ENCODE measurements at regions not wholly inside any gene's neighbourhood (a gene's known extent, or its start where the extent isn't known, plus 50 kb on each side); places are given as distances from the start of the nearest gene placed in this dataset.

DNA sequence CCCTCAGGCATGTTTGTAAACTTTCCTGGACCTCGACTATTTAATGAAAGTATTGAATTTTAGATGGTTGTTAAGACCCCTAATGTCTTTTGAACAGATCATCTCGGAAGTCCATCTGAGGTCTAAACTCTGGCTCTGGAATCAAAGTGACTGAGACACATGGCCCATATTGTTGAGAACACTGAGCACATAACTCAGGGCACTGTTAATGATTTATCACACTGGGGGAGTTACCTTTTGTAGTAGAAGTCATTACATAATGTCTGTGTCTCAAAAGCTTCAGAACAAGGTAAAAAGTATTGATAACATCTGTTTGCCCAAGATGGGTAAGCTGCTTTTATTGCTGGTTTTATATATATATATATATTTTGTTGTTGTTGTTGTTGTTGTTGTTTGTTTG, 103.4 kb upstream of the HS3ST1 start:
- no peak overlapping the region for H3K27ac Mint-ChIP-seq
- H3K27me3 Mint-ChIP-seq (ENCODE audit: low read depth) = no peaks in the 10 kb centered on the region; the same call in 1 of the 2 replicates
- H3K9me3 Mint-ChIP-seq = peaks cover 51% of the 10 kb centered on the region
- H3K4me1 Mint-ChIP-seq = peaks cover 4% of the 10 kb centered on the region
- ATAC-seq = no peak
- DNase-seq (ENCODE audit: low spot score) = no peak
- H3K4me3 Mint-ChIP-seq = no peak overlapping the region
- TF ChIP-seq PREB (CRISPR knock-in tag; IDR thresholded peaks at IDR 0.05; ENCODE audit: borderline replicate concordance) (no peak), NR1H2 (CRISPR knock-in tag; IDR thresholded peaks at IDR 0.05) (no peak), JAZF1 (CRISPR knock-in tag; IDR thresholded peaks at IDR 0.05) (no peak)
- TF ChIP-seq, protein P1, sequence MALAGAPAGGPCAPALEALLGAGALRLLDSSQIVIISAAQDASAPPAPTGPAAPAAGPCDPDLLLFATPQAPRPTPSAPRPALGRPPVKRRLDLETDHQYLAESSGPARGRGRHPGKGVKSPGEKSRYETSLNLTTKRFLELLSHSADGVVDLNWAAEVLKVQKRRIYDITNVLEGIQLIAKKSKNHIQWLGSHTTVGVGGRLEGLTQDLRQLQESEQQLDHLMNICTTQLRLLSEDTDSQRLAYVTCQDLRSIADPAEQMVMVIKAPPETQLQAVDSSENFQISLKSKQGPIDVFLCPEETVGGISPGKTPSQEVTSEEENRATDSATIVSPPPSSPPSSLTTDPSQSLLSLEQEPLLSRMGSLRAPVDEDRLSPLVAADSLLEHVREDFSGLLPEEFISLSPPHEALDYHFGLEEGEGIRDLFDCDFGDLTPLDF (CRISPR knock-in tag; IDR thresholded peaks at IDR 0.05) = no peak
- POLR2A ChIA-PET = no interaction called here
- CTCF ChIA-PET = no interaction called here
- H3K36me3 Mint-ChIP-seq = peaks cover 40% of the 10 kb centered on the region

DNA sequence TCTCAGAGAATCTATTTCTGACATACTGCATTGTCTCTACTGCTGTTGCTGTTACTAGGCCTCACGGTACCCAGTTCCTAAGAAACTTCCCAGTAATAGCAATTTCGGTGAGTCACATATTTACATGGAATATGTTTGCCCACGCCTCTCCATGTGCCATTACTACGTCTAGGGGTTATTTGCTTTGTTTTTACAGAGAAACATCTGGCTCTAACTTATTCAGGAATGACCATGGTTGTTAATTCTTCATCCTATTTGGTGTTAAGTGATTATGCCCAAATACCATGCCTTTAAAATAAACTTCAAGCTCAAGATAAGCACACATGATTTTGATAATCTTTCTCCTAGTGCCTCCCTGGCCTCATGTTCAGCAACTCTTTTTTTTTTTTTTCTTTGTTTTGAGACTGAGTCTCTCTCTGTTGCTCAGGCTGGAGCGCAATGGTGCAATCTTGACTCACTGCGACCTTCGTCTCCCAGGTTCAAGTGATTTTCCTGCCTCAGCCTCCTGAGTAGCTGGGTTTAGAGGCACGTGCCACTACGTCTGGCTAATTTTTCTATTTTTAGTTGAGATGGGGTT, 101.0 kb upstream of the HS3ST1 start:
- ATAC-seq (no peak), DNase-seq (ENCODE audit: low spot score) (no peak)
- ChIA-PET POLR2A (no interaction called here), CTCF (no interaction called here)
- Mint-ChIP-seq H3K9me3 (peaks cover 56% of the 10 kb centered on the region), H3K27ac (no peak overlapping the region), H3K4me1 (peaks cover under 1% of the 10 kb centered on the region), H3K4me3 (no peak overlapping the region), H3K36me3 (peaks cover 47% of the 10 kb centered on the region), H3K27me3 (ENCODE audit: low read depth) (no peaks in the 10 kb centered on the region; the same call in 1 of the 2 replicates)
- TF ChIP-seq ZNF232 (CRISPR knock-in tag; IDR thresholded peaks at IDR 0.05) (no peak), ATF1 (CRISPR knock-in tag; IDR thresholded peaks at IDR 0.05) (no peak), TCF7 (CRISPR knock-in tag; IDR thresholded peaks at IDR 0.05; ENCODE audit: low read depth) (no peak), ATF2 (CRISPR knock-in tag; IDR thresholded peaks at IDR 0.05; ENCODE audit: borderline replicate concordance, low read depth) (no peak), CBFB (CRISPR knock-in tag; IDR thresholded peaks at IDR 0.05; ENCODE audit: low read depth) (no peak), NR1H2 (CRISPR knock-in tag; IDR thresholded peaks at IDR 0.05) (no peak), ZNF263 (CRISPR knock-in tag; IDR thresholded peaks at IDR 0.05; ENCODE audit: low read depth) (no peak), E2F5 (CRISPR knock-in tag; IDR thresholded peaks at IDR 0.05) (no peak)

- Mint-ChIP-seq H3K4me3 (no peak overlapping the region), H3K9me3 (peaks cover 57% of the 10 kb centered on the region), H3K27me3 (ENCODE audit: low read depth) (no peaks in the 10 kb centered on the region), H3K36me3 (peaks cover 33% of the 10 kb centered on the region), H3K4me1 (no peaks in the 10 kb centered on the region), H3K27ac (no peak overlapping the region)
- POLR2A ChIA-PET = no interaction called here
- CTCF ChIA-PET = no interaction called here
- DNase-seq (ENCODE audit: low spot score) (no peak), ATAC-seq (no peak)
- TF ChIP-seq ZNF263 (CRISPR knock-in tag; IDR thresholded peaks at IDR 0.05; ENCODE audit: low read depth) = no peak
- TF ChIP-seq, protein P2, sequence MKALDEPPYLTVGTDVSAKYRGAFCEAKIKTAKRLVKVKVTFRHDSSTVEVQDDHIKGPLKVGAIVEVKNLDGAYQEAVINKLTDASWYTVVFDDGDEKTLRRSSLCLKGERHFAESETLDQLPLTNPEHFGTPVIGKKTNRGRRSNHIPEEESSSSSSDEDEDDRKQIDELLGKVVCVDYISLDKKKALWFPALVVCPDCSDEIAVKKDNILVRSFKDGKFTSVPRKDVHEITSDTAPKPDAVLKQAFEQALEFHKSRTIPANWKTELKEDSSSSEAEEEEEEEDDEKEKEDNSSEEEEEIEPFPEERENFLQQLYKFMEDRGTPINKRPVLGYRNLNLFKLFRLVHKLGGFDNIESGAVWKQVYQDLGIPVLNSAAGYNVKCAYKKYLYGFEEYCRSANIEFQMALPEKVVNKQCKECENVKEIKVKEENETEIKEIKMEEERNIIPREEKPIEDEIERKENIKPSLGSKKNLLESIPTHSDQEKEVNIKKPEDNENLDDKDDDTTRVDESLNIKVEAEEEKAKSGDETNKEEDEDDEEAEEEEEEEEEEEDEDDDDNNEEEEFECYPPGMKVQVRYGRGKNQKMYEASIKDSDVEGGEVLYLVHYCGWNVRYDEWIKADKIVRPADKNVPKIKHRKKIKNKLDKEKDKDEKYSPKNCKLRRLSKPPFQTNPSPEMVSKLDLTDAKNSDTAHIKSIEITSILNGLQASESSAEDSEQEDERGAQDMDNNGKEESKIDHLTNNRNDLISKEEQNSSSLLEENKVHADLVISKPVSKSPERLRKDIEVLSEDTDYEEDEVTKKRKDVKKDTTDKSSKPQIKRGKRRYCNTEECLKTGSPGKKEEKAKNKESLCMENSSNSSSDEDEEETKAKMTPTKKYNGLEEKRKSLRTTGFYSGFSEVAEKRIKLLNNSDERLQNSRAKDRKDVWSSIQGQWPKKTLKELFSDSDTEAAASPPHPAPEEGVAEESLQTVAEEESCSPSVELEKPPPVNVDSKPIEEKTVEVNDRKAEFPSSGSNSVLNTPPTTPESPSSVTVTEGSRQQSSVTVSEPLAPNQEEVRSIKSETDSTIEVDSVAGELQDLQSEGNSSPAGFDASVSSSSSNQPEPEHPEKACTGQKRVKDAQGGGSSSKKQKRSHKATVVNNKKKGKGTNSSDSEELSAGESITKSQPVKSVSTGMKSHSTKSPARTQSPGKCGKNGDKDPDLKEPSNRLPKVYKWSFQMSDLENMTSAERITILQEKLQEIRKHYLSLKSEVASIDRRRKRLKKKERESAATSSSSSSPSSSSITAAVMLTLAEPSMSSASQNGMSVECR (CRISPR knock-in tag; IDR thresholded peaks at IDR 0.05; ENCODE audit: borderline replicate concordance) = no peak
- TF ChIP-seq FOXJ3 (CRISPR knock-in tag; IDR thresholded peaks at IDR 0.05; ENCODE audit: borderline replicate concordance) = no peak
- TF ChIP-seq, protein P3, sequence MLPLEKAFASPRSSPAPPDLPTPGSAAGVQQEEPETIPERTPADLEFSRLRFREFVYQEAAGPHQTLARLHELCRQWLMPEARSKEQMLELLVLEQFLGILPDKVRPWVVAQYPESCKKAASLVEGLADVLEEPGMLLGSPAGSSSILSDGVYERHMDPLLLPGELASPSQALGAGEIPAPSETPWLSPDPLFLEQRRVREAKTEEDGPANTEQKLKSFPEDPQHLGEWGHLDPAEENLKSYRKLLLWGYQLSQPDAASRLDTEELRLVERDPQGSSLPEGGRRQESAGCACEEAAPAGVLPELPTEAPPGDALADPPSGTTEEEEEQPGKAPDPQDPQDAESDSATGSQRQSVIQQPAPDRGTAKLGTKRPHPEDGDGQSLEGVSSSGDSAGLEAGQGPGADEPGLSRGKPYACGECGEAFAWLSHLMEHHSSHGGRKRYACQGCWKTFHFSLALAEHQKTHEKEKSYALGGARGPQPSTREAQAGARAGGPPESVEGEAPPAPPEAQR (CRISPR knock-in tag; IDR thresholded peaks at IDR 0.05) = no peak
- no peak for TF ChIP-seq FOXP1 (CRISPR knock-in tag; IDR thresholded peaks at IDR 0.05; ENCODE audit: borderline replicate concordance)
- no peak for TF ChIP-seq PREB (CRISPR knock-in tag; IDR thresholded peaks at IDR 0.05; ENCODE audit: borderline replicate concordance)
- TF ChIP-seq, protein P4, sequence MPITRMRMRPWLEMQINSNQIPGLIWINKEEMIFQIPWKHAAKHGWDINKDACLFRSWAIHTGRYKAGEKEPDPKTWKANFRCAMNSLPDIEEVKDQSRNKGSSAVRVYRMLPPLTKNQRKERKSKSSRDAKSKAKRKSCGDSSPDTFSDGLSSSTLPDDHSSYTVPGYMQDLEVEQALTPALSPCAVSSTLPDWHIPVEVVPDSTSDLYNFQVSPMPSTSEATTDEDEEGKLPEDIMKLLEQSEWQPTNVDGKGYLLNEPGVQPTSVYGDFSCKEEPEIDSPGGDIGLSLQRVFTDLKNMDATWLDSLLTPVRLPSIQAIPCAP (CRISPR knock-in tag; IDR thresholded peaks at IDR 0.05) = no peak
- no peak for TF ChIP-seq MLX (CRISPR knock-in tag; IDR thresholded peaks at IDR 0.05)
Measured at GRCh38 chr4:11525085-11525484, 96.4 kb upstream of the HS3ST1 start.
